GM19193 (cell line): ENCODE measurements at regions not wholly inside any gene's neighbourhood (a gene's known extent, or its start where the extent isn't known, plus 50 kb on each side); places are given as distances from the start of the nearest gene placed in this dataset.

ENCODE experiments used
- POLR2A ChIP-seq: IDR thresholded peaks from 4 replicates; pipeline ENCODE4 v1.6.1; 2011; ENCODE audit not compliant: insufficient read depth, insufficient read length; ENCODE audit errors: extremely low read depth

DNA sequence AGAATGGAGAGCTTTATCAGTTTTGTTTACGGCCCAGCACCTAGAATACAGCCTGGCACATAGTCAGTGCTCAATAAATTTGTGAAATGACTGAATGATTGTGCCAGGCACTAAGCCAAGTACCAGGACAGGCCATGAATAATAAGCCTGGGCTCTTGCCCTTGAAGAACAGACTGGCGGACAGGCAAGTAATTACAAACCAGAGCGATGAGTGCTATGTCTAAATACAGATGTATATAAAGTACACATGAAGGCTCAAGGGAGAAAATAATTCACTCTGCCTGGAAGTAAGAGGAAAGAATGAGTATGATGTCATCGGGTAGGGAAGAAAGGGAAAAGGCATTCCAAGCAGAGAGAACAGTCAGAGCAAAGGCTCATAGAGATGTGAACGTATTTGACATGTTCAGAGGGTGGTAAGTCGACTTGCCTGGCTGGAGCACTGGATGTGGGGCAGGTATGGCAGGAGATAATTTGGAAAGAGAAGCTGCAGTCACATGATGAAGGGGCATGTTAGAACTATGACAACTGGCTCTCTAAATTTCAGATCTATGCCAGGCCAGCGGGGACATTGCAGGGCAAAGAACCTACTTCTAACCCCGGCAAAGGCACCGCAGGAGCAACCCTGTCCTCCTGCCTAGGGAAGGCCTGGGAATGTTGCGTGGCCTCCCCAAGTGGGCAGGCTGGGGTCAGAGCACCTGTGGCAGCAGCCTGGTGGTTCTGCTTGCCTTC is 94.9 kb upstream of the EPCAM start:
- no peak for TF ChIP-seq POLR2A

DNA sequence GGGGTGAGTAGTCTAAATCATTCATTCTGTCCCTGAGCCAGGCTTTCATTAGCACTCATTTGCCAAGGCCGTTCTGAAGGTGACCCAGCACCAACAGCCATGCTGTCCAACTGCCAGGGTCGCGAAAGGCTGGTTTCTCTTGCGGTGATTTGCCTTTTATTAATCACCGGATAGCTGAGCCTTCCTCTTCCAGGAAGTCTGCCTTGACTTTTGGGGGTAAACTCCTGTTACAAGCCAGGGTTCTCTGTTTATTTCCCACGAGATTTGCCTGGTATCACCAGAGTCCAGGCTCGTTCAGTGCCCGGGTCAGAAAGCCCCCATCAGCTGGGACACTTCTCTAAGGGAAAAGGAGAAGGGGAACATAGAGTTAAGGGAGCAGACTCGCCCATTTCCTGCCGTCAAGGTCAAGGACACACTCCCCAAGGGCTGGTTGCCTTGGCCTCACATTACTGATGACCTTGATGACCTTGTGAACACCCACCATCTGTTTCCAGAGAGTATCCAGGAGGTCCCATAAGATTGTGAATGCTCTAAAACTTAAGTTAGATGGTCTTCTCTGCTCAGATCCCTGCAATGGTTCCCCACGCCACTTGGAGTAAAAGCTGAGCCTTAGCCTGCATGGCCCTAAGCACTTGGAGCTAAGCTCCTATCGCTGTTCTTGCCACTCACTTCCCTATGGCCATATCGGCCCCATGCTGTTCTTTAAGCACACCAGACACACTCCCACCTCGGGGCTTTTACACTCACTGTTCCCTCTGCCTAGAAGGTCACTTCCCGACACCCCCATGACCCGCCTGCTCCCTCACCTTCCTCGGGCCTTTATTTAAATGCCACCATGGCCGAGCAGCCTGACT is 96.0 kb upstream of the EPCAM start:
- no peak for TF ChIP-seq POLR2A

DNA sequence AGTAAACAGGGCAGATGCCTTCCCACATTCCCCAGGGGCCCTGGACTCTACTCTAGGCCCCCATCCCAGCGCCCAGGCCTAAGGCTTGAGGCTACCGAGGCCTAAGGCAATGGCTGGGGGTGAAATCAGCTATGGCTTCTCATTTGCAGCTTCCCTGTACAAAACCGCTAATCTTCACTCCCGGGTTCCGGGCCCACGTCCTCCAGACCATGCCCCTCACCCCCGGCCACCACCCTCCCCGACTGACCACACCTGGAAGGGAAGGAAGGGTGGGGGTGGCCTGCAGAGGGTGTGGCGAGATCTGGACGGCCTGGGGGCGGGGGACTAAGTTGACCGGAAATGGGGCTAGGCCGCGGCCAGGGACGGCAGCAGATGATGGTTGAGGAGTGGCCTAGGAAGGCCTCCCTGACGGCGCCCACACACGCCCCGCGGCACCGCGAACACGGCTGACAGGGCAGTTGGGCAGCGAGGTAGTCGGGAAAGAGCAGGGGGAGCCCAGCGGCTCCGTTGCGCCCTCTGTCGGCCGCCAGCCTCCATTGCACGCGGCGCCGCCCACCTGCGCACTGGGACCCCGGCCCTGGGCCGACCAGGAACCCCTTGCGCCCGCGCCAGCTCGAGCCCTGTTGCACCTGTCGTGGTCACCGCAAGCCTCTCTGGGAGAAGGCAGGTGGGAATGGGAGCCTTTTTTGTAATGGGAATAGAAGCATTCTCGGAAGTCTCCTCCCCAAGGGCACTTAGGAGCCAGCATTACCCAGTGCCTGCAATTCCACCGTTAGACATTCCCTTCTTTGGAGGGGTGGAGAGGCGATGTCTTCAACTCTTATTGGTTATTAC is 95.9 kb upstream of the CALM2 start:
- TF ChIP-seq POLR2A = no peak

DNA sequence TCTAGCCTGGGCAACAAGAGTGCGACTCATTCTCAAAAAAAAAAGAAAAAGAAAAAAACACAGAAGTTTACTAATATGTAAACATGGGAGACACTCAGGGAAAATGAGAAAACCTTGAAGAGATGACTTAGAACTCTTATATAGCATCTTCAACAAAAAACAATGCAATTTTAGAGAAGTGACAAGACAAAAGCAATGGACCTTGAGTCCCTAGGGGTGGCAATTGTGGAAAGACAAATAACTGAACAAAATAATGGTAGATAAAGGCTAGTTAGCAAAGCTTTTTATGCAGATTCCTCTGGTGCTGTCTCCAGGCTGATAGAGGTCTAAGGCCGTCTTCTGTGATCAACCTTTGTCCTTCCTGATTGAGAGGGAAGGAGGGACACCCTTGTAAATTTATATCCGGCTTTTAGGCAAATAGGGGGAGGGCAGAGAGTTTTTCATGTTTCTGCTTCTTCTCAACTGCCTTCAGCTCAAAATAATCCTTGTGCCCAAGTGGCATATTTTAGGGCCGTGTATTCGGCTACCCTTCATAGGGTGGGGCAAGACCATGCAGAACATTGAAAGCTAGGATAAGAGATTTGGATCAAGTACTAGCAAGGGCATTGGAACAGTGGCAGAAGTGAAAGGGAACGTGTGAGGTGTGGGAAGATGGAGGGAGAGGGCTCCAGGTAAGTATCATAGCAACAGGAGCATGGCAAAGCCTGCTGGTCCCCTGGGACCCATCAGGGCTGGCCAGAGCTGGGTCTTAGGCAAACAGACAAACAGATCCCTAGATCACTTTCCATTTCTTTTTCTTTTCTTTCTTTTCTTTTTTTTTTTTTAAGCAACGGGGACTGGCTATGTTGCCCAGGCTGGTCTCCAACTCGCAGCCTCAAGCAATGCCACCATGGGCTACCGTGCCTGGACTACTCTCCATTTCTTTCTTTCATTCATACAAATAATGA is 95.0 kb upstream of the CALM2 start:
- TF ChIP-seq POLR2A = no peak

DNA sequence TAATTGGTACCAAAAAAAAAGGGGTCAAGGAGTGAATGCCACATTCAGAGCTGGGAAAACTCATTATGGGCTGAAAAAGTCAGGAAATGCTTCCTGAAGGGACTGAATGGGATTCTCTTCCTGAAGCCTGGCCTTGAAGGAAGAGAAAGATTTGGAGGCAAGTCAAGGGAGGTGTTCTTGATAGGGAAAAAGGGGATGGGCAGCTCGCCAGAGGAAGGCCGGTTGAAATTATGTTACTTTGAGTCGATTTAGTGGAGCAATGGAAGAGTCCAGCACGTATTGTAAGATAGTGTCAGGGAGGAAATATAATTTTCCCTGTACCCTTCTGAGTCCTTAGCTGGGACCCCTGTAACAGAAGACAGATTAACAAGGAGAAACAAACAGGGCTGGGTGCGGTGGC is 94.1 kb upstream of the CALM2 start:
- no peak for TF ChIP-seq POLR2A

DNA sequence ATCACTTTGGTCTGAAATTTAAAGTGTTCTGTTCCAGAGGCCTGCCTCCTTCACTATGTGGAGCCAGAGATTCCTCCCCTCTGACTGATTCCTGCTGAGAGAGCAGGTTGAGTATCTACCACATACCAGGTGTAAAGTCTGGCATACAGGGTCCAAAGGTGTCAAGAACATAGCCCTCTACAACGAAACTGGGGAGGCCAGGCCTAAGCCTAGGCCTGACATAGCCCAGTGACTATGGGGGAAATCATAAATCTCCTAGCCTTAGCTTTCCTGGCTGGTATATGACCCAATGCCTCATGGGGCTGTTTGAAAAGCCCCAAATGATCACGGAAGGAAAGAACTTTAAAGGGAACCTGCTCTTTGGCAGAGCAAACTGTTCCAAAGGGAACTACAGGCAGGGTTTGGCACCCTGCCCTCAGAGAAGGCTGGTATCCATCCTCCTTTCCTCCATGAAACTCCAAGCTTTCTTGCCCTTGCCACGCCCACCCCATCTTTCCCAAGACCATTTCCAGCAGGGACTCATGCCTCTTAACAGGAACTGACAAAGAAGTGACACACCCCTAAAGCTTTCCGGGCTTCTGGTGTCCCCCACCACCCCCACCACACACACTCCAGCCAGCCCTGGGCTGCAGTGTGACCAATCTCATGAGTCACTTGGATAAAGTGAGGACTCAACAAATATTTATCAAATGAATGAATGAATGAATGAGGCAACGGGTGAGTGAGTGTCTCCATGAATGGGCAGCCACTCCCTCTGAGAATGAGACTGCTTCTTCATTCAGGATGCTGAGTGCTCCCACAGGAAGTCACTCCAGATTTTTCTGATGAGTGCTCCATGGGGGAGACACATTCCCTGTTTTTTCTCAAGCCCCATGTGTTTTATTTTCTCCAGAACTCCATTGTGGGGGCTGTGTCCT is 93.3 kb upstream of the CALM2 start:
- no peak for TF ChIP-seq POLR2A

DNA sequence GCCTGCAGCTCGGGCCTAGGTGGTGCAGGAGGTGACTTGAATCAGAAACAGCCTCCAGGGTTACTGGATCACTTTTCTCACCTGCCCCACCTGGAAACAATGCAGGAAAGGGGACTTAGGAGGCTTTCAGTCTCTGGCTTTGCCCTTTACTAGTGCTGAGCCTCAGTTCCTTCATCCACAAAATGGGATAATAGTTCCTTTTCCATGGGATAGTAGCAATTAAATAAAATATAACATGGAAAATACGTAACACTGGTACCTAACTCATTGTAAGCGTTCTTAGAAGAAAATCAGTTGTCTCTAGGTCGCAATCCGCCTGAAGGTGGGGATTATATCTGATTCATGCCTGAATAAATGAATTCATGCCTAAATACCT is 91.4 kb upstream of the CALM2 start:
- no peak for TF ChIP-seq POLR2A

DNA sequence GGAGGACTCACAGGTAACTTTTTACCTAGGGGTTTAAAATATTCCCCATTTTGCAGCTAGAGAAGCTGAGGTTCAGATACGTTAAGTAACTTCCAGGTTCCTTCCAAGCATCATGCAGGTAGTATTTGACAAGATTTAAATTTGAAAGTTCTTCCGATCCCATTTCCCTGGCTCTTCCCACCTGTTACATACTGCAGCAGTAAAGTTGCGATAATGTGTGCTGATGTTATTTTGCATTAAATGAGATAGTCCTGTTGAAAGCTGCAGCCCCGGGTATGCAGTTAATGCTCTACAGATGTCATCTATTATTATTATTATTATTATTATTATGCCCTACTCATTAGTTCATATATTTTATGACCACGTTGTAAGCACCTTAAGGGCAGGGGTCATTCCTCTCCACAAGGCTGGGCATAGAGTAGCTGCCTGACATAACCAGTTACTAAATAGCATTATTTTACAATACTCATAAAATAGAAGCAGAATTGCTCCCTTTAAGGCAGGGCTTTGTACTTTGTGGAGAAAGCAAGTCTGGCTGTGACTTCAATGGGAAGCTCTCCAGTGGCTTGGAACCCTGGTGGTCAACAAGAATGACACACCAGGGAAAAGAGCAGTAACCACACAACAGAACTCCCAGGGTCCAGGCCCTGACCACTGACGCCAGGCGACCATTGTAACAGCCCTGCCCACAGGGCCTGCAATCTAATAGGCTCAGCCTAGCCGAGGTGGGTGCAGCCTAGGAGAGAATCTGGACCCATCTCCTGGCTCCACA is 90.8 kb upstream of the CALM2 start:
- no peak for TF ChIP-seq POLR2A

DNA sequence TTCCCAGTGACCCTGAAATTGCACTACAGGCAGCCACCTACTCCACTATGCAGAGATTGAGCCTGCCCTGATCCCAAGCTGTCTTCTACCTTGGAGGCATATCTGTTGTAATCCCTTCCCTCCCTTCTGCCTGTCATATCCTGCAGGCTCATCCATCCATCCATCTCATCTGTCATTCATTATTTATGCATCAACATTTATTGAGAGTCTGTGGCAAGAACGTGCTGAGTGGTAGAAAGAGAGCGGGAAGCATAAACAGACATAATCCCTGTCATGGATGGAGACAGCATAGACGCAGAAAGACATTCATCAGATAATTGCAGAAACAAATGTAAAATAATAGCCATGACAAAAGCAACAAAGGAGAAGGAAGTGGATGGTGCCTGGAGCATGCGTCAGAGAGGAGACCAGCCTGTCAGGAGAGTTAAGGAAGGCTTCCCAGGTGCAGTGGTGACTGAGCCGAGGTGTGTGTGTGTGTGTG is 89.5 kb upstream of the CALM2 start:
- no peak for TF ChIP-seq POLR2A

DNA sequence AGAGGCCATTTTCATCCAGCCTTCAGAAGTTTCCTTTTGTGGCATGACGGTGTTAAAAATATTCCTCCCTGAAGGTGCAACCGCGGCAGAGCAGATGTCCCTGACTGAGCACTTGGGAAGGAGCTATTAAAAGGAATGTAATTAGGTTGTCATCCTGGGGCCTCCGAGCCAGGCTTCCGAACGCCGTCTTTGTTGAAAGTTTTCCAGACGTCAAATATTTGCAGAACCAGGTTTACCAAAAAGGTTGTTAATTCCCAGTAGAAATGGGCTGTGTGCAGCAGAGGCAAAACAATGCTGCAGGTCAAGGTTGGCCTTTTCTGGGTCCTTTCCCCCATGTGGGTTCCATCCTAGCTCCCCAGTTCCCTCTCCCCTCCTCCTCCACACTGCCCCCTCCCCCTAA is 88.8 kb upstream of the CALM2 start:
- TF ChIP-seq POLR2A = no peak

DNA sequence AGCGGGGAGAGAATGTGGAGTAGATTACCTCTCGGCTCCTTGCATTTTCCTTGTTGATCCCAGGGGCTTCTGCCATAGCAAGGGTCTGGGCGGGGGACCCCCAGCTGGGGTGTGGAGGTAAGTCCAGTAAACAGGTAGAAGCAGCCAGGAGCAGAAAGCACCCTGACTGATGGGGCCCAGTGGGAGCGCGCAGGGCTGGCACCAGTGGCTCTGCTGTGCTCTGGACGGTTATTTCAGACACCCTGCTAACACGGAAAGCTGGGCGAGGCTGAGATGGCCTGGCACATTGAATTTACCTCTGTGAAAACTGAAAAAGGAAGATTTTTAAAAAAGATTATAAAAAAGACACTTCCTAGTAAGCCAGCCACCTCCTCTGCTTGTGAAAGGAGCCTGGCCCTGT is 88.4 kb upstream of the CALM2 start:
- no peak for TF ChIP-seq POLR2A

DNA sequence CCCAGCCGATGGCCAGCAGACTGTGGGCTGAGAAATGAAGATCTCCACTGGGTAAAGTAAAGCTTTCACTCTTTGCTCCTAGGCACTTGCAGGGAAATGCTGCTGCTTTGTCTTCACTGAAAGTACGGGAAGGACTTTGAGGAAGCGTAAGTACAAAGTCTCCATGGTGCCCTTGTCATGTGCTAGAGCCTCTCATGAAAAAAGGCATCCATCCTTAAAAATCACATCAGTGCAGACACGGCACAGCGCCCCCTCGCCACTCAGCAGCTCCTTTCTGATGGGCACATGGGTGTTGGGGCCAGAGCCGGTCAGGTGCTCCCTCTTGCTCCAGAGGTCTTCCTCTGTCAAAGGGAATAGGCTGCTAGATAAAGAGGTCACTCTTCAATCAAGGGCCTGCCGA is 87.8 kb upstream of the CALM2 start:
- TF ChIP-seq POLR2A = no peak
